ENCODE measurements at regions not wholly inside any gene's neighbourhood (a gene's known extent, or its start where the extent isn't known, plus 50 kb on each side); places are given as distances from the start of the nearest gene placed in this dataset.

- ATAC-seq (peak; percentile 64), DNase-seq (ENCODE audit: low spot score) (no peak)
- ChIA-PET CTCF (interaction anchor here (0.6 to 1.9 kb wide), 2 partner anchors 12 to 148 kb away, joined by 4 read pairs; no protein-coding TSS in a partner anchor), POLR2A (no interaction called here)
- Mint-ChIP-seq H3K9me3 (no peaks in the 10 kb centered on the region), H3K27ac (no peak overlapping the region; the same call in 1 of the 2 replicates), H3K27me3 (ENCODE audit: low read depth) (no peaks in the 10 kb centered on the region), H3K36me3 (no peaks in the 10 kb centered on the region), H3K4me3 (no peak overlapping the region), H3K4me1 (peaks cover 9% of the 10 kb centered on the region; the same call in 1 of the 2 replicates)
- TF ChIP-seq ZNF416 (CRISPR knock-in tag; IDR thresholded peaks at IDR 0.05) (no peak), KAT7 (CRISPR knock-in tag; IDR thresholded peaks at IDR 0.05; ENCODE audit: borderline replicate concordance) (no peak), JAZF1 (CRISPR knock-in tag; IDR thresholded peaks at IDR 0.05) (no peak)
Measured at GRCh38 chr6:151175662-151176445, 63.9 kb upstream of the AKAP12 start.

- H3K27me3 Mint-ChIP-seq (ENCODE audit: low read depth) = no peaks in the 10 kb centered on the region
- CTCF ChIA-PET = interaction anchor here (1.9 kb wide), 1 partner anchor 147 kb away, joined by 4 read pairs; no protein-coding TSS in a partner anchor
- H3K4me1 Mint-ChIP-seq = peaks cover 9% of the 10 kb centered on the region; the same call in 1 of the 2 replicates
- TF ChIP-seq E2F4 (CRISPR knock-in tag; IDR thresholded peaks at IDR 0.05; ENCODE audit: borderline replicate concordance, low read depth) (no peak), ELF4 (CRISPR knock-in tag; IDR thresholded peaks at IDR 0.05; ENCODE audit: low read depth) (no peak), ZNF425 (CRISPR knock-in tag; conservative IDR thresholded peaks at IDR 0.05) (no peak), ESRRA (CRISPR knock-in tag; IDR thresholded peaks at IDR 0.05; ENCODE audit: borderline replicate concordance) (no peak), MLX (CRISPR knock-in tag; IDR thresholded peaks at IDR 0.05) (no peak), ZNF219 (CRISPR knock-in tag; IDR thresholded peaks at IDR 0.05; ENCODE audit: borderline replicate concordance) (no peak)
- no peak overlapping the region for H3K27ac Mint-ChIP-seq
- H3K9me3 Mint-ChIP-seq = peaks cover 6% of the 10 kb centered on the region
- POLR2A ChIA-PET = no interaction called here
- ATAC-seq (no peak), DNase-seq (ENCODE audit: low spot score) (no peak)
- H3K36me3 Mint-ChIP-seq = peaks cover 5% of the 10 kb centered on the region; the same call in 1 of the 2 replicates
- H3K4me3 Mint-ChIP-seq = no peak overlapping the region
Measured at GRCh38 chr6:151176911-151177770, 62.6 kb upstream of the AKAP12 start.

- CTCF ChIA-PET = no interaction called here
- TF ChIP-seq PREB (CRISPR knock-in tag; IDR thresholded peaks at IDR 0.05; ENCODE audit: borderline replicate concordance) = no peak
- TF ChIP-seq ZNF317 (CRISPR knock-in tag; IDR thresholded peaks at IDR 0.05; ENCODE audit: borderline replicate concordance, low read depth) = no peak
- TF ChIP-seq FOXJ3 (CRISPR knock-in tag; IDR thresholded peaks at IDR 0.05; ENCODE audit: borderline replicate concordance) = no peak
- TF ChIP-seq ESRRA (CRISPR knock-in tag; IDR thresholded peaks at IDR 0.05; ENCODE audit: borderline replicate concordance) = no peak
Measured at GRCh38 chr6:151178373-151178772, 61.4 kb upstream of the AKAP12 start.

More at GRCh38 chr6:151178373-151178772, 61.4 kb upstream of the AKAP12 start:
- Mint-ChIP-seq H3K27me3 (ENCODE audit: low read depth) (no peaks in the 10 kb centered on the region), H3K4me1 (peaks cover 9% of the 10 kb centered on the region; the same call in 1 of the 2 replicates), H3K27ac (no peak overlapping the region), H3K36me3 (peaks cover 13% of the 10 kb centered on the region), H3K9me3 (peaks cover 15% of the 10 kb centered on the region), H3K4me3 (no peak overlapping the region)
- DNase-seq (ENCODE audit: low spot score) = no peak
- POLR2A ChIA-PET = no interaction called here
- ATAC-seq = no peak

Measured in WTC11 (cell line).